GM18520 (cell line): ENCODE measurements at regions not wholly inside any gene's neighbourhood (a gene's known extent, or its start where the extent isn't known, plus 50 kb on each side); places are given as distances from the start of the nearest gene placed in this dataset.
"Not testable (repeated sequence)": the region's sequence is repeated elsewhere in the genome, so short reads cannot be mapped to it uniquely, and the experiment has no call there.

Experiments used
- ATAC-seq: cut with Tn5 transposase; IDR thresholded peaks from one replicate; pipeline ENCODE4 v1.9.1; 2021; ENCODE audit not compliant: unreplicated experiment

DNA sequence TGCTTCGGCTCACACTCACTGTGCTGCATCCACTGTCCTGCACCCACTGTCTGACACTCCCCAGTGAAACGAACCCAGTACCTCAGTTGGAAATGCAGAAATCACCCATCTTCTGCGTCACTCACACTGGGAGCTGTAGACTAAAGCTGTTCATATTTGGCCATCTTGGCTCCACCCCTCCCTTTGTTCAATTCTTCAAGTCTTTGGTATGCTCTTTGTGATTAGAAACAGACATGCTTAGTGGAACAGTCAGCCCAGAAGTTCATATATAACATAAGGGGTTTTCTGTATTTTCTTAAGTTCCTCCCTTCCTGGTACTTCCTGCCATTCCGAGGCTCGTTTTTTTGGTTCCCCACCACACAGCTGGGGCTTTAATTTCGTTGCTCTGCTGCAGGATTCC is 398.5 kb upstream of the DYNLRB2 start:
- ATAC-seq, result no peak

- ATAC-seq, result no peak
Measured at GRCh38 chr16:80129791-80130190, 411.0 kb upstream of the DYNLRB2 start.

DNA sequence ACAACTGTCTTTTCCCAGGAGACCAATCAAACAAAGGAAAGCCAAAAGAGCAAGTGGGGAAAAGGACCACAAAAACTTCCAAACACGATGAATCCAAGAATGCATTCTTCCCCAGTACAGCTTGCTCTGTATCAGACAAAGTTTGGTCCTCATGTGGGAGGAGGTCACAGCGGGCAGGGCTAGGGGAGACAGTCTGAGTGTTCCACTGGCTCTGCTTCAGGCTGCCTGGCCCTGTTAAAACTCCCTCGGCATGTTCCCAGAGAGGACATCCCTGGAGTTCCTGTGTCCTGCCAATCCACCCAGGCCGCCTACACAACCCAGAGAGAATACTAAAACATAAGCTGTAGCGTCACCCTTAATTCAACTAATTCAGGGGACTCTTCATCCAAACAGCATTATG is 415.1 kb upstream of the DYNLRB2 start:
- no peak for ATAC-seq

DNA sequence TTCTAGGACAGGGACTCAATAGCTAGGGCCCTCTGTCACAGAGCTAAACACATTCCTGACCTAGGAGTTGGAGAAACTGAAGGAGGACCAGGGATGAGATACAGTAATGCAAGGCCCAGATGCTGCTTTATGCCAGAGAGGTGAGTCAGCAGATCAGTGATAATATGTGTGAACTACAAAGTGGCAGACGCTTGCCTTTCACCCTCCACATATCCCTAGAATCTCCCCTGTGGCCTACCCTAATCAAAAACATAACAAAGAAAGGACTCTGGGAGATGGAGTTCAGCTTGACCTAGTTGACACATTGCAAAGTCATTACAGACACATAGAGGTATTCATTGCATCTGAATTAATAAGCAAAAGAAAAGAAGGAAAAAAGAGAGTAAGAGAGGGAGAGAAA is 417.6 kb upstream of the DYNLRB2 start:
- ATAC-seq, result no peak

- ATAC-seq, result no peak
Measured at GRCh38 chr16:80122115-80122514, 418.7 kb upstream of the DYNLRB2 start.

DNA sequence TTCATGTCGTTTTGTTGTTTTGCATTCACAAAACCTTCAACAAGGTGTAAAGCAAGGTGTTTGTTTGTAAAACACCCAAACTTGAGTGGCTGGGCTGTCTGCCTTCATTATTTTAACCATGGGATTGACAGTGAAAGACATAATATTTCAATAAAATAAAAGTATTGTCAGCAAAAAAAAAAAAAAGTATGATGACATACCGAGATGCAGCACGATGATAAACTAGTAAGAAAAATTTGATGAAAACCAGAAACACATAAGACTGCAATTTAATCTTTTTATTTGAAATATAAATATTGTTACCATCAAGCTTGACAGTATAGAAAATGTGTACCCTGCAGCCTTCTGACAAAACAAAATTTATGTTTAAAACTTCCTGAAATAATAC is 419.3 kb upstream of the DYNLRB2 start:
- no peak for ATAC-seq

DNA sequence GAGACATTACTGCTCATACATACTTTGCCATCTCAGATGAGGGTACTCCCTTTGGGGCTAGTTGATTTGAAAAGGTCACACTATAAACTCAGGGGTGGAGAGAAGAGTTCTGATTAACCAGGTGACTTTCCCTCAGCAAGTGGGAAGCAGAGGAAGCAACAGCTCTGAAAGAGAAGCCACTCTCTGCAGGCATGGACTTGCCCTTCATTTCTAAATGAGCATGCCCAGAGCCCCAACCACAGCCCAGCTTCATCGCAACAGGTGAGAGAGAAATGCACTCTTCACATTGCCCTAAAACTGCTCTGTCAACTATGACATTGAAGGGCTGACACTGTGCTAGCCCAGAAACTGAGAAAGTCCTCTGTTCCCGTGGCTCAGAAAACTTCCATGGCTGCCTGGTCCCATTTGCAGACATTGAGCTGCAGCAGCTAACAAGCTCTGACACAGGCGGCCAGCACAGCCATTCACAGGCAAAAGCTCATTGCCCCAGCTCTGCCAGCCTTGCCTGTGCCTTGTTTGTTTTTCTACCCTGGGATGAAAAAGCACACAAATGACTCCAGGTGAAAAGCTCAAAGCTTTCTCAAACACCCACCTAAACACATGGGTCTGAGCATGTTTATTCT is 419.8 kb upstream of the DYNLRB2 start:
- ATAC-seq, result no peak

- no peak for ATAC-seq
Measured at GRCh38 chr16:80117556-80118130, 423.1 kb upstream of the DYNLRB2 start.

DNA sequence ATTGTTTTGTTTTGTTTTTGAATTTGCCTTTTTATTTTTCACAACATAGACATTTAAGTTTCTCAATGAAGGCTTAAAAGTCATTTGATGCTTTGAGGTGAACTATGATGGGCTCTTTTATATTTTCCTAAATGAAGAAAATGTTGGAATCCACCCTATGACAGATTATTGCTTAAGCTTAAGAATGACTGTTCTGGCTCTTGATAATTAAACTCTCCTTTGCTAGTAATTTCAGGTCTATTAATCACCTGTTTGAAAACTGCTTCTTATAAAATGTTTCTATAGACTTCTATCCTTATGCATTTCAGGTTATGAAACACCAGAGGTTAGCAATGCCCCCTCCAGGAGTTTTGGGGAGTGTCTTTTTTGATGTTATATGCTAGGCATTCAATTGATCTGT is 424.1 kb upstream of the DYNLRB2 start:
- no peak for ATAC-seq

DNA sequence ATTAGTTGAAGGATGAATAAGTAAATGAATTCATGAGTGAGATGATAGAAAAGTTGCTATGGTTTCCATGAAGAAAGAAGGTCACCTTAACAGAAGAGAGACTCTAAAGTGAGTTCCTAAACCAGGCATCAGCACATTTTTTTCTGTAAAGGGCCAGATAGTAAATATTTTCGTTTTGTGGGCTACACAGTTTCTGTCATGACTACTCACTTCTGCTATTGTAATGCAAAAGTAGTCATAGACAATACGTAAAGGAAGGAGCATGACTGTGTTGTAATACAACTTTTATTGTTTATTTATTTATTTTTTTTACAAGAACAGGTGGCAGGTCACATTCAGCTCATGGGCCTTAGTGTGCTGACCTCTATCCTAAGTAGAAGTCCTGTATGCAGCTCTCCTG is 426.1 kb upstream of the DYNLRB2 start:
- no peak for ATAC-seq

- ATAC-seq, result no peak
Measured at GRCh38 chr16:80113873-80114574, 426.8 kb upstream of the DYNLRB2 start.

DNA sequence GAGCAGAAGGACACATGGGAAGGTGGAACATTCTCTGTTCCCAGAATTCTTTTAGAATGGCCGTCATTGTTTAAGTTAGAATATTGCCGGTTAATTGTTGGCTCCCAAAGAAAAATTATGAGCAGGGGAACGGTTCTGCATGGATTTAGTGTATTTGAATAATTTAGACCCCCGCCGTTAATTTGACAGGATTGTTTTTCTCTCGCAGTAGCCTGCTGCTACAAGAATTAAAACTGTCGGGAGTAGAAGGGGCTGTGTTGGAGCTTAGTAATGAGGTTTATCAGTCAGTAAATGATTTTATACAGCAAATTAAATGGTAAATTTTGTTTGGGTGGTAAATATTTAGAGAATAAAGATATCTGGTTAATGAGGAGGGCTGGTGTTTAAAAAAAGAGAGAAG is 431.2 kb upstream of the DYNLRB2 start:
- ATAC-seq, result no peak

DNA sequence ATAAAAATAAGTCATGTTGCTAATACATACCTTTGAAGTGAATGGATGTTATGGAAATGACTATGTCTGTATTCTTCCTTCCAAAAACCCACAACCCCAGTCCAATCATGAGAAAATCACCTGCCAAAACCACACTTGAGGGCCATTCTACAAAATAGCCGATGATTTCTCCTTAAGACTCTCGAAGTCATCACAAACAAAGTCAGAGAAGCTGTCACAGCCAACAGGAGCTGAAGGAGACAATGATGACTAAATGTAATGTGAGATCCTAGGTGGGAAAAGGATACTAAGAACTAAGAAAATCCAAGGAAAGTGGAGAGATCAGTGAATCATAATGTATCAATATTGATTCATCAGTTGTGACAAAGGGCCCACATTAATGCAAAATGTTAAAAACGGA is 432.9 kb upstream of the DYNLRB2 start:
- no peak for ATAC-seq

- no peak for ATAC-seq
Measured at GRCh38 chr16:80105751-80106150, 435.0 kb upstream of the DYNLRB2 start.

- ATAC-seq, result no peak
Measured at GRCh38 chr16:80105160-80105559, 435.6 kb upstream of the DYNLRB2 start.

DNA sequence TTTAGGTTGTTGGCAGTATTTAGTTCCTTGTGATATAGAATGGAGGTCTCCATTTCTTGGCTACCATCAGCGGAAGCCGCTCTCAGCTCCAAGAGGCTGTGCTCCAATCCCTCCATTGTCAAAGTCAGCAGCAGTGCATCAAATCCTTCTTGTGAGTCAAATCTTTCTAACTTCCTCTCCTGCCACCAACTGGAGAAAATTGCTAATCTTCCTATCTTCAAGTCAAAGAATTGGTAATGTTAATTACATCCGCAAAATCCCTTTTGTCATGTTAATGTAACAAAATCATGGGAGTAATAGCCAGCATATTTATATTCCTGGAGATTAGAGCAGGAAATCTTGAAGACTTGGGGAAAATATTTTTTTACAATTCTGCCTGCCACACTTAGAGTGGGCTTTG is 436.4 kb upstream of the DYNLRB2 start:
- ATAC-seq, result no peak

- ATAC-seq, result no peak
Measured at GRCh38 chr16:80103463-80103862, 437.3 kb upstream of the DYNLRB2 start.

DNA sequence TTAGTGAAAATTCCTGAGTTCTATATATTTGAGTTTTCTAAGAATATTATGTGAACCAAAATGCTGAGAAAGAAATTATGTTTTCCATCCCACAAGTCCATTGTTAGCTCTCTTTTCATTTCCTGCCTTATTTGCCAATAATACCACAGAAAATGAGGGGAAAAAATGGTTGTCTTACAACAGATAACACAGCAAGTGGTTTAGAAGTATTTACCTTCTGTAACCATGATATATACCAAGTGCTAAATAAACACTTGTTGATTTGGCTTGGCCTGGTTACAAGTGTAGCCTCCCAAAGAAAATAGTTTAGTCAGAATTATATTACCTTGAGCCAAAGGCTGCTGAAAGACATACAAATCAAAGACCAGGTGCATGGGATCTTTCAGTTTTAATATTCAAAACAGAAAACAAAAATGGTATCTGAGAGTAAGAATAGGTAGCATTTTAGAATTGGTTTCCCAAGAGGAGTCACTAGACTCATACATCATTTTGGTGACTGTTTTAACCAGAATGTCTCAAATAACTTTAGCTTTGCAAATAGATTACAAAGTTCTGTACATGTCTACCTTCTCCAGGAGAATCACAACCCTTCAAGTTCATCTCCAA is 439.8 kb upstream of the DYNLRB2 start:
- no peak for ATAC-seq

DNA sequence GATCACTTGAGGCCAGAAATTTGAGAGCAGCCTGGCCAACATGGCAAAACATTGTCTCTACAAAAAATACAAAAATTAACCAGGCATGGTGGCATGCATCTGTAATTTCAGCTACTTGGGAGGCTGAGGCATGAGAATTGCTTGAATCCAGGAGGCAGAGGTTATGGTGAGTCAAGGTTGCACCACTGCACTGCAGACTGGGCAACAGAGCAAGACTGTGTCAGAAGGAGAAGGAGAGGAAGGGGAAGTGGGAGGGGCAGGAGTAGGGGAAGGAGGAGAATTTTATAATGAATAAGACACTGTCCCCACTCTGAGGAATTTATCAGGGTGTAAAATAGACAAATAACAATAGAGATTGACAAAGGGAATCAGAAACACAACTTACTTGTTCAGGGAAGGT is 440.6 kb upstream of the DYNLRB2 start:
- no peak for ATAC-seq

DNA sequence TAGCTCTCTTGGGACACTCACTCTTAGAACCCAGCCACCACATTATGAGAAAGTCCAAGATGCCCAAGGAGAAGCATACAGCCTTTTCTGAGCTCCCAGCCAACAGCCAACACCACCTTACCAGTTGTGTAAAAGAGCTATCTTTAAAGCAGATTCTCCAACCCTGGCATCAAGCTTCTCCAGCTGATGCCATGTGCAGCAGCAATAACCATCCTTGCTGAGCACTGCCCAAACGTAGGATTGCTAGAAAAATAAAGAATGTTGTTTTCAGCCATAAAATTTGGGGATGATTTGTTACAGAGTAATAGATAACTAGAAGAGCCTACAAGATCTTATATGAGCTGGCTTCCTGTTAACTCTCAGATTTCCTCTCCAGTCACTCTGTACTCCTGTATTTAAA is 443.7 kb upstream of the DYNLRB2 start:
- ATAC-seq, result no peak

DNA sequence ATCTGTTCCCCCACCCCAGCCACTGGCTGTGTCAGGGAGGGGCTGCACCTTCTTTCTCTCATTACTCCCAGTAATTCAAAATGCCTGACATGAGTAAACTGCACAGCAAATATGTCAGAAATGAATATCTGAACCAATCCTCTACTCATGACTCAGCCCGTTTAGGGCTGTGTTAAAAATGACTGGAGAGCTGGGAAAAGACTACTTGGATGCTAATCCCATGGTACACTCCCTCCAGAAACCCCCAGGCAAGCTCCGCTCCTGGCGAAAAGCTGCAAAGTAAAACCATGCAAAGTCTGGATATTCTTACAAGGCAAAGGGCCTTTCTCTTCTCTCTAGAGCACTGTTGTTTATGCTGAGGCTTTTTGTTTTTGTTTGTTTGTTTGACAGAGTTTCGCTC is 448.1 kb upstream of the DYNLRB2 start:
- ATAC-seq, result no peak

DNA sequence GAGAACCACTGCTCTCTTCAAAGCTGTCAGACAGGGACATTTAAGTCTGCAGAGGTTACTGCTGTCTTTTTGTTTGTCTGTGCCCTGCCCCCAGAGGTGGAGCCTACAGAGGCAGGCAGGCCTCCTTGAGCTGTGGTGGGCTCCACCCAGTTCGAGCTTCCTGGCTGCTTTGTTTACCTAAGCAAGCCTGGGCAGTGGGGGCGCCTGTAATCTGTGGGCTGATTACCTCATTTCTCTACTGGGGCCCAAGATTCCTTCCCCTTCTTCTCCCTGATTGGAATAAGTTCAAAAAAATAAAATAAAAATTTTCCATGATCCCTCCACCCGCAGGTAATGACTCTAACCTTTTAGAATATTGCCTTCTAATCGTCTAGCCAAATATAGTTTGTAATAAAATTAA is 449.3 kb upstream of the DYNLRB2 start:
- not testable (repeated sequence) for ATAC-seq
